Islet of Langerhans (tissue), 1 donor: ENCODE measurements at regions not wholly inside any gene's neighbourhood (a gene's known extent, or its start where the extent isn't known, plus 50 kb on each side); places are given as distances from the start of the nearest gene placed in this dataset.
A peak's percentile ranks its signal among the peaks of the same experiment; 100 is the strongest.

Source experiments
- FAIRE-seq: peaks from one replicate; lab custom pipeline; 2011; peaks lifted over from hg19 to GRCh38; lab: Jason Lieb, UNC

GRCh38 chr3:181660337-181660736 is 51.4 kb upstream of the SOX2 start:
- FAIRE-seq, result no peak

- no peak for FAIRE-seq
These were observed 74.3 kb upstream of the SOX2 start for GRCh38 chr3:181637456-181637855.

GRCh38 chr3:181637056-181637455 is 74.7 kb upstream of the SOX2 start:
- FAIRE-seq, result no peak

- FAIRE-seq, result no peak
These were observed 76.6 kb upstream of the SOX2 start for GRCh38 chr3:181635141-181635540.

- FAIRE-seq, result no peak
These were observed 78.2 kb upstream of the SOX2 start for GRCh38 chr3:181633556-181633955.

- no peak for FAIRE-seq
These were observed 79.8 kb upstream of the SOX2 start for GRCh38 chr3:181631901-181632300.

GRCh38 chr3:181630853-181631252 is 80.9 kb upstream of the SOX2 start:
- FAIRE-seq, result no peak

GRCh38 chr3:181629711-181630110 is 82.0 kb upstream of the SOX2 start:
- no peak for FAIRE-seq

- FAIRE-seq, result no peak
These were observed 82.7 kb upstream of the SOX2 start for GRCh38 chr3:181629029-181629428.

GRCh38 chr3:181628384-181628783 is 83.3 kb upstream of the SOX2 start:
- no peak for FAIRE-seq

- no peak for FAIRE-seq
These were observed 85.7 kb upstream of the SOX2 start for GRCh38 chr3:181626036-181626435.

GRCh38 chr3:181623924-181624694 is 87.6 kb upstream of the SOX2 start:
- FAIRE-seq, result no peak

GRCh38 chr3:181622365-181622764 is 89.4 kb upstream of the SOX2 start:
- no peak for FAIRE-seq

- FAIRE-seq, result no peak
These were observed 91.8 kb upstream of the SOX2 start for GRCh38 chr3:181619897-181620296.

- no peak for FAIRE-seq
These were observed 93.5 kb upstream of the SOX2 start for GRCh38 chr3:181618260-181618659.

GRCh38 chr3:181616088-181617070 is 95.3 kb upstream of the SOX2 start:
- no peak for FAIRE-seq

- FAIRE-seq, result no peak
These were observed 96.1 kb upstream of the SOX2 start for GRCh38 chr3:181615666-181616065.

- FAIRE-seq, result no peak
These were observed 96.8 kb upstream of the SOX2 start for GRCh38 chr3:181614878-181615277.

- FAIRE-seq, result no peak
These were observed 97.9 kb upstream of the SOX2 start for GRCh38 chr3:181613813-181614212.

- no peak for FAIRE-seq
These were observed 98.5 kb upstream of the SOX2 start for GRCh38 chr3:181613191-181613590.

GRCh38 chr3:181610973-181611265 is 100.8 kb upstream of the SOX2 start:
- FAIRE-seq, result no peak

GRCh38 chr3:181610083-181610972 is 101.4 kb upstream of the SOX2 start:
- peak; percentile 24 for FAIRE-seq
